HG03064 (cell line): ENCODE measurements at regions not wholly inside any gene's neighbourhood (a gene's known extent, or its start where the extent isn't known, plus 50 kb on each side); places are given as distances from the start of the nearest gene placed in this dataset.

Experiments
- ATAC-seq: cut with Tn5 transposase; IDR thresholded peaks from one replicate; pipeline ENCODE4 v1.9.1; 2021; ENCODE audit warnings: low read depth; ENCODE audit not compliant: unreplicated experiment

GRCh38 chr7:46033592-46033991 is 112.5 kb upstream of the IGFBP3 start:
- ATAC-seq = no peak

GRCh38 chr7:46032942-46033341 is 111.9 kb upstream of the IGFBP3 start:
- ATAC-seq = no peak

- no peak for ATAC-seq
Observed at GRCh38 chr7:46032353-46032752, 111.3 kb upstream of the IGFBP3 start.

GRCh38 chr7:46029111-46029704 is 108.1 kb upstream of the IGFBP3 start:
- ATAC-seq = no peak

- ATAC-seq = no peak
Observed at GRCh38 chr7:46028246-46028645, 107.2 kb upstream of the IGFBP3 start.

GRCh38 chr7:46026741-46027140 is 105.7 kb upstream of the IGFBP3 start:
- no peak for ATAC-seq

- no peak for ATAC-seq
Observed at GRCh38 chr7:46024263-46024916, 103.3 kb upstream of the IGFBP3 start.

GRCh38 chr7:46022397-46022796 is 101.3 kb upstream of the IGFBP3 start:
- no peak for ATAC-seq

GRCh38 chr7:46015107-46015868 is 94.2 kb upstream of the IGFBP3 start:
- no peak for ATAC-seq

- ATAC-seq = no peak
Observed at GRCh38 chr7:46011501-46011900, 90.4 kb upstream of the IGFBP3 start.

- ATAC-seq = no peak
Observed at GRCh38 chr7:46011059-46011458, 90.0 kb upstream of the IGFBP3 start.

GRCh38 chr7:46009211-46009610 is 88.1 kb upstream of the IGFBP3 start:
- ATAC-seq = no peak

GRCh38 chr7:46007990-46008643 is 87.0 kb upstream of the IGFBP3 start:
- no peak for ATAC-seq

- no peak for ATAC-seq
Observed at GRCh38 chr7:46007194-46007593, 86.1 kb upstream of the IGFBP3 start.

- ATAC-seq = no peak
Observed at GRCh38 chr7:46006723-46007122, 85.7 kb upstream of the IGFBP3 start.

GRCh38 chr7:46006212-46006611 is 85.1 kb upstream of the IGFBP3 start:
- no peak for ATAC-seq

GRCh38 chr7:46004965-46005364 is 83.9 kb upstream of the IGFBP3 start:
- no peak for ATAC-seq

- no peak for ATAC-seq
Observed at GRCh38 chr7:46003896-46004875, 83.1 kb upstream of the IGFBP3 start.

GRCh38 chr7:46003161-46003560 is 82.1 kb upstream of the IGFBP3 start:
- no peak for ATAC-seq

GRCh38 chr7:46000513-46000912 is 79.4 kb upstream of the IGFBP3 start:
- no peak for ATAC-seq
